ENCODE measurements at regions not wholly inside any gene's neighbourhood (a gene's known extent, or its start where the extent isn't known, plus 50 kb on each side); places are given as distances from the start of the nearest gene placed in this dataset.

- no peak overlapping the region for H3K27ac ChIP-seq
- no peaks in the 10 kb centered on the region for H3K9me3 ChIP-seq
- no peak overlapping the region for H3K4me3 ChIP-seq
- no peaks in the 10 kb centered on the region for H3K36me3 ChIP-seq
- intact Hi-C loops (cut with DNase I): no loop called here
- no peaks in the 10 kb centered on the region for H3K27me3 ChIP-seq
- no peak for DNase-seq (ENCODE audit: extremely low spot score in 2 of 2)
- TF ChIP-seq POLR2AphosphoS5 (IDR thresholded peaks at IDR 0.05; ENCODE audit: insufficient read depth in 1 of 2, low read depth in 1 of 2) (no peak), POLR2A (IDR thresholded peaks at IDR 0.05) (no peak), CTCF (IDR thresholded peaks at IDR 0.05) (no peak)
- H3K4me1 ChIP-seq: no peaks in the 10 kb centered on the region
These were observed 638.2 kb upstream of the SOX9 start for GRCh38 chr17:71482625-71483024.

- Histone ChIP-seq H3K36me3 (no peaks in the 10 kb centered on the region), H3K27me3 (no peaks in the 10 kb centered on the region), H3K4me1 (no peaks in the 10 kb centered on the region), H3K27ac (no peak overlapping the region), H3K4me3 (no peak overlapping the region), H3K9me3 (no peaks in the 10 kb centered on the region)
- intact Hi-C loops (cut with DNase I): no loop called here
- no peak for DNase-seq (ENCODE audit: extremely low spot score in 2 of 2)
- no peak for TF ChIP-seq POLR2A (IDR thresholded peaks at IDR 0.05)
- TF ChIP-seq POLR2AphosphoS5 (IDR thresholded peaks at IDR 0.05; ENCODE audit: insufficient read depth in 1 of 2, low read depth in 1 of 2): no peak
- no peak for TF ChIP-seq CTCF (IDR thresholded peaks at IDR 0.05)
These were observed 636.3 kb upstream of the SOX9 start for GRCh38 chr17:71484546-71484945.

- Histone ChIP-seq H3K4me1 (no peaks in the 10 kb centered on the region), H3K4me3 (no peak overlapping the region), H3K36me3 (no peaks in the 10 kb centered on the region), H3K9me3 (no peaks in the 10 kb centered on the region), H3K27ac (no peak overlapping the region), H3K27me3 (no peaks in the 10 kb centered on the region)
- TF ChIP-seq POLR2A (IDR thresholded peaks at IDR 0.05) (no peak), CTCF (IDR thresholded peaks at IDR 0.05) (no peak), POLR2AphosphoS5 (IDR thresholded peaks at IDR 0.05; ENCODE audit: insufficient read depth in 1 of 2, low read depth in 1 of 2) (no peak)
- intact Hi-C loops (cut with DNase I): no loop called here
- DNase-seq (ENCODE audit: extremely low spot score in 2 of 2): no peak
These were observed 635.4 kb upstream of the SOX9 start for GRCh38 chr17:71485426-71485825.

- H3K27me3 ChIP-seq: no peaks in the 10 kb centered on the region
- H3K9me3 ChIP-seq: no peaks in the 10 kb centered on the region
- no peak for TF ChIP-seq POLR2A (IDR thresholded peaks at IDR 0.05)
- no peak for TF ChIP-seq POLR2AphosphoS5 (IDR thresholded peaks at IDR 0.05; ENCODE audit: insufficient read depth in 1 of 2, low read depth in 1 of 2)
- TF ChIP-seq CTCF (IDR thresholded peaks at IDR 0.05): no peak
- H3K36me3 ChIP-seq: no peaks in the 10 kb centered on the region
- intact Hi-C loops (cut with DNase I): no loop called here
- H3K4me3 ChIP-seq: no peak overlapping the region
- no peaks in the 10 kb centered on the region for H3K4me1 ChIP-seq
- no peak for DNase-seq (ENCODE audit: extremely low spot score in 2 of 2)
- no peak overlapping the region for H3K27ac ChIP-seq
These were observed 634.6 kb upstream of the SOX9 start for GRCh38 chr17:71486261-71486660.

GRCh38 chr17:71488851-71489250, 632.0 kb upstream of the SOX9 start:
- no peaks in the 10 kb centered on the region for H3K27me3 ChIP-seq
- H3K4me1 ChIP-seq: no peaks in the 10 kb centered on the region
- no peaks in the 10 kb centered on the region for H3K9me3 ChIP-seq
- TF ChIP-seq POLR2AphosphoS5 (IDR thresholded peaks at IDR 0.05; ENCODE audit: insufficient read depth in 1 of 2, low read depth in 1 of 2): no peak
- no peak for TF ChIP-seq POLR2A (IDR thresholded peaks at IDR 0.05)
- no peak for TF ChIP-seq CTCF (IDR thresholded peaks at IDR 0.05)
- no peak for DNase-seq (ENCODE audit: extremely low spot score in 2 of 2)
- H3K27ac ChIP-seq: no peak overlapping the region
- H3K36me3 ChIP-seq: no peaks in the 10 kb centered on the region
- intact Hi-C loops (cut with DNase I): no loop called here
- no peak overlapping the region for H3K4me3 ChIP-seq

All from vagina (tissue), 2 donors.